Bronchial epithelial cell (primary cell): ENCODE measurements at regions not wholly inside any gene's neighbourhood (a gene's known extent, or its start where the extent isn't known, plus 50 kb on each side); places are given as distances from the start of the nearest gene placed in this dataset.
A peak's percentile ranks its signal among the peaks of the same experiment; 100 is the strongest.

Experiments
- DNase-seq: peaks from one replicate; pipeline ENCODE4 v3.0.0-alpha.2; 2010; ENCODE audit warnings: low read depth
- FAIRE-seq: peaks from 2 replicates; lab custom pipeline; 2011; peaks lifted over from hg19 to GRCh38; lab: Jason Lieb, UNC
- H3K27me3 ChIP-seq: 2 replicates; pipeline ENCODE4 v1.5.1; 2011; ENCODE audit warnings: low read length; ENCODE audit not compliant: control insufficient read depth, insufficient read depth
- H3K36me3 ChIP-seq: 2 replicates; pipeline ENCODE4 v1.5.1; 2011; ENCODE audit warnings: low read length; ENCODE audit not compliant: control insufficient read depth, insufficient read depth
- H3K4me3 ChIP-seq: 2 replicates; pipeline ENCODE4 v1.5.1; 2011; ENCODE audit warnings: mild to moderate bottlenecking, low read depth, low read length, control low read depth
- CTCF ChIP-seq: IDR thresholded peaks from 2 replicates; pipeline ENCODE4 v1.5.1; 2011; ENCODE audit warnings: mild to moderate bottlenecking, moderate library complexity, low read length, control low read depth, inconsistent platforms; ENCODE audit not compliant: insufficient read depth, severe bottlenecking

GRCh38 chr4:53854991-53855568 lies 209.3 kb downstream of the CHIC2 start:
- FAIRE-seq (no peak), DNase-seq (peak; percentile 61)
- Histone ChIP-seq H3K27me3 (no peaks in the 10 kb centered on the region), H3K36me3 (no peaks in the 10 kb centered on the region), H3K4me3 (no peak overlapping the region)
- no peak for TF ChIP-seq CTCF

GRCh38 chr4:53852343-53852742 lies 212.1 kb downstream of the CHIC2 start:
- DNase-seq (no peak), FAIRE-seq (no peak)
- Histone ChIP-seq H3K4me3 (no peak overlapping the region), H3K36me3 (no peaks in the 10 kb centered on the region), H3K27me3 (no peaks in the 10 kb centered on the region)
- no peak for TF ChIP-seq CTCF

- no peak for TF ChIP-seq CTCF
- no peak overlapping the region for H3K4me3 ChIP-seq
- DNase-seq (no peak), FAIRE-seq (no peak)
- no peaks in the 10 kb centered on the region for H3K27me3 ChIP-seq
- no peaks in the 10 kb centered on the region for H3K36me3 ChIP-seq
Measured at GRCh38 chr4:53847965-53848364, 216.4 kb downstream of the CHIC2 start.

- Histone ChIP-seq H3K36me3 (no peaks in the 10 kb centered on the region), H3K27me3 (no peaks in the 10 kb centered on the region), H3K4me3 (no peak overlapping the region)
- no peak for TF ChIP-seq CTCF
- FAIRE-seq, result no peak
- no peak for DNase-seq
Measured at GRCh38 chr4:53844551-53844950, 219.9 kb downstream of the CHIC2 start.

- no peaks in the 10 kb centered on the region for H3K27me3 ChIP-seq
- no peak for TF ChIP-seq CTCF
- FAIRE-seq (no peak), DNase-seq (no peak)
- no peaks in the 10 kb centered on the region for H3K36me3 ChIP-seq
- no peak overlapping the region for H3K4me3 ChIP-seq
Measured at GRCh38 chr4:53844133-53844532, 220.3 kb downstream of the CHIC2 start.

- H3K27me3 ChIP-seq, result no peaks in the 10 kb centered on the region
- no peak overlapping the region for H3K4me3 ChIP-seq
- H3K36me3 ChIP-seq, result no peaks in the 10 kb centered on the region
- TF ChIP-seq CTCF, result no peak
- FAIRE-seq (no peak), DNase-seq (no peak)
Measured at GRCh38 chr4:53841711-53842110, 222.7 kb downstream of the CHIC2 start.
